ENCODE measurements at regions not wholly inside any gene's neighbourhood (a gene's known extent, or its start where the extent isn't known, plus 50 kb on each side); places are given as distances from the start of the nearest gene placed in this dataset.

DNA sequence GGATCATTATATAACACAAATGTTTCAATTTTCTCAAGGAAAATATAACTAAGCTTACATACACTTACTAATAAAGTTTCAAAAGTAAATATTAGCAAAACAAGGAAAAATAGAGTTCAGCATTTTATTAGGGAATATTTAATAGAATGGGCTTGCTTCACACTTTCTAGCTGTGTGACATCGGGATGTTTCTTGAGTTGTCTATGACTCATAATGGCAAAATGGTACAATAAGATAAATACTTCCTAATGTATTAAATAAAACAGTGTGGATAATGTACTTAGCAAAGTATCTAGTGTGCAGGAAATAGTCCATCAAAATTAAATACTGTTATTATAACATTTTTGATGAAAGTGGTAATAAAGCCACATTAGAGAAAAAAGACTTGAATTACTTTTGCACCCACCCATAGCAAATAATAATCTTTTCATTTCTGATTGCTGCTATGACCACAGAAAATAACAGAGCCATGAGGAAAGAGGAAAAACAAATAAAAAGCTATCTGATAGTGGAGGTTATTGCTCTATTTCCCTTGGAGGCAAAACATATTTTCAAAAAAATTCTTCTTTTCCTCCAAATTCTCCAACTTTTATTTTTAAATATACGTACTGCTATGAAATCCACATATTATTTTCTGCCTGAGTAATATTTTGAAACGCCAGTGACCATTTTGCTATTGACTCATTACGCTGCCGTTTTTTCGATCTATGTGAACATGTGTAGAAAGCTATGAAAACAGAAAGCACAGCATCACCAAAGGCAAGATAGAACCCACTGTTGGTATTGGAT lies 272.9 kb upstream of the KLF6 start:
- TF ChIP-seq, protein P1, sequence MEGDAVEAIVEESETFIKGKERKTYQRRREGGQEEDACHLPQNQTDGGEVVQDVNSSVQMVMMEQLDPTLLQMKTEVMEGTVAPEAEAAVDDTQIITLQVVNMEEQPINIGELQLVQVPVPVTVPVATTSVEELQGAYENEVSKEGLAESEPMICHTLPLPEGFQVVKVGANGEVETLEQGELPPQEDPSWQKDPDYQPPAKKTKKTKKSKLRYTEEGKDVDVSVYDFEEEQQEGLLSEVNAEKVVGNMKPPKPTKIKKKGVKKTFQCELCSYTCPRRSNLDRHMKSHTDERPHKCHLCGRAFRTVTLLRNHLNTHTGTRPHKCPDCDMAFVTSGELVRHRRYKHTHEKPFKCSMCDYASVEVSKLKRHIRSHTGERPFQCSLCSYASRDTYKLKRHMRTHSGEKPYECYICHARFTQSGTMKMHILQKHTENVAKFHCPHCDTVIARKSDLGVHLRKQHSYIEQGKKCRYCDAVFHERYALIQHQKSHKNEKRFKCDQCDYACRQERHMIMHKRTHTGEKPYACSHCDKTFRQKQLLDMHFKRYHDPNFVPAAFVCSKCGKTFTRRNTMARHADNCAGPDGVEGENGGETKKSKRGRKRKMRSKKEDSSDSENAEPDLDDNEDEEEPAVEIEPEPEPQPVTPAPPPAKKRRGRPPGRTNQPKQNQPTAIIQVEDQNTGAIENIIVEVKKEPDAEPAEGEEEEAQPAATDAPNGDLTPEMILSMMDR (conservative IDR thresholded peaks at IDR 0.05; ENCODE audit: low read depth, low read length), result no peak
- TF ChIP-seq EZH2 (IDR thresholded peaks at IDR 0.05; ENCODE audit: low read length, unreplicated experiment), result no peak

All from PC-3 (cell line).